Mesendoderm (in vitro differentiated cells): ENCODE measurements at regions not wholly inside any gene's neighbourhood (a gene's known extent, or its start where the extent isn't known, plus 50 kb on each side); places are given as distances from the start of the nearest gene placed in this dataset.

ENCODE experiments used
- DNase-seq: peaks from one replicate; pipeline ENCODE4 v3.0.0; 2013
- H2AK5ac ChIP-seq: 2 replicates; pipeline ENCODE4 v1.6.1; 2013; ENCODE audit warnings: low read length, inconsistent platforms
- H2BK120ac ChIP-seq: 2 replicates; pipeline ENCODE4 v1.6.1; 2013; ENCODE audit warnings: low read depth, mild to moderate bottlenecking, low read length, moderate library complexity, mixed read lengths
- H2BK15ac ChIP-seq: replicated peaks from 2 replicates; pipeline ENCODE4 v1.6.1; 2013; ENCODE audit warnings: low read depth, mild to moderate bottlenecking, moderate library complexity
- H2BK5ac ChIP-seq: 2 replicates; pipeline ENCODE4 v1.6.1; 2013; ENCODE audit warnings: low read length, inconsistent platforms
- H3K18ac ChIP-seq: 2 replicates; pipeline ENCODE4 v1.6.1; 2013; ENCODE audit warnings: mild to moderate bottlenecking, low read length, mixed read lengths
- H3K23ac ChIP-seq: one replicate; pipeline ENCODE4 v1.6.1; 2013; ENCODE audit warnings: low read length
- H3K27ac ChIP-seq: 2 replicates; pipeline ENCODE4 v1.5.1; 2013; ENCODE audit warnings: low read depth, mild to moderate bottlenecking, inconsistent platforms, low read length, moderate library complexity
- H3K27me3 ChIP-seq: 2 replicates; pipeline ENCODE4 v1.6.1; 2013; ENCODE audit warnings: low read length, control low read depth, mild to moderate bottlenecking, inconsistent platforms; ENCODE audit not compliant: insufficient read depth, poor library complexity
- H3K36me3 ChIP-seq: 2 replicates; pipeline ENCODE4 v1.6.1; 2013; ENCODE audit warnings: low read length, inconsistent platforms; ENCODE audit not compliant: control insufficient read depth, insufficient read depth
- H3K4ac ChIP-seq: one replicate; pipeline ENCODE4 v1.6.1; 2013; ENCODE audit warnings: low read depth, mild to moderate bottlenecking, low read length, moderate library complexity
- H3K4me1 ChIP-seq: 2 replicates; pipeline ENCODE4 v1.6.1; 2013; ENCODE audit warnings: low read depth, low read length, inconsistent platforms; ENCODE audit not compliant: control insufficient read depth
- H3K4me2 ChIP-seq: 2 replicates; pipeline ENCODE4 v1.6.1; 2013; ENCODE audit warnings: low read length
- H3K4me3 ChIP-seq: 2 replicates; pipeline ENCODE4 v1.5.1; 2013; ENCODE audit warnings: mild to moderate bottlenecking, low read length
- H3K56ac ChIP-seq: one replicate; pipeline ENCODE4 v1.6.1; 2013; ENCODE audit warnings: low read length
- H3K79me1 ChIP-seq: 2 replicates; pipeline ENCODE4 v1.6.1; 2013; ENCODE audit warnings: low read length, inconsistent platforms
- H3K79me2 ChIP-seq: 2 replicates; pipeline ENCODE4 v1.6.1; 2013; ENCODE audit warnings: mild to moderate bottlenecking, low read length; ENCODE audit not compliant: control insufficient read depth, insufficient read depth
- H3K9ac ChIP-seq: 2 replicates; pipeline ENCODE4 v1.6.1; 2013; ENCODE audit warnings: low read length, inconsistent platforms
- H4K5ac ChIP-seq: one replicate; pipeline ENCODE4 v1.6.1; 2013; ENCODE audit warnings: low read length
- H4K8ac ChIP-seq: one replicate; pipeline ENCODE4 v1.6.1; 2013; ENCODE audit warnings: low read depth, mild to moderate bottlenecking, control low read depth, low read length, moderate library complexity
- WGBS: extraction: QIAGEN DNeasy Blood & Tissue Kit; methylation state at CpG from one replicate; pipeline ENCODE4 v1.1.7; 2013; ENCODE audit warnings: low lambda C conversion rate, missing lambda C conversion rate; ENCODE audit not compliant: insufficient coverage; ENCODE audit errors: extremely low coverage; 5-methylcytosine and 5-hydroxymethylcytosine counted together

- no CpG with 5 or more reads among the region's 4 CpGs for WGBS
- no peak overlapping the region for H3K23ac ChIP-seq
- H3K27me3 ChIP-seq: no peaks in the 10 kb centered on the region
- H2BK15ac ChIP-seq: no peak overlapping the region
- no peak overlapping the region for H3K27ac ChIP-seq
- no peak overlapping the region for H2BK5ac ChIP-seq
- no peak overlapping the region for H3K56ac ChIP-seq
- no peak overlapping the region for H4K5ac ChIP-seq
- H3K4me3 ChIP-seq: no peak overlapping the region
- DNase-seq: no peak
- H3K79me1 ChIP-seq: no peaks in the 10 kb centered on the region
- H2BK120ac ChIP-seq: no peak overlapping the region
- no peak overlapping the region for H3K4ac ChIP-seq
- no peak overlapping the region for H3K4me2 ChIP-seq
- H3K79me2 ChIP-seq: no peaks in the 10 kb centered on the region
- H2AK5ac ChIP-seq: no peak overlapping the region
- H3K18ac ChIP-seq: no peak overlapping the region
- H3K9ac ChIP-seq: no peak overlapping the region
- no peaks in the 10 kb centered on the region for H3K4me1 ChIP-seq
- H4K8ac ChIP-seq: no peak overlapping the region
- no peaks in the 10 kb centered on the region for H3K36me3 ChIP-seq
These were observed 87.8 kb downstream of the ANKRD10 start for GRCh38 chr13:110826861-110827672.
